Endothelial cell of umbilical vein (primary cell): ENCODE measurements at regions not wholly inside any gene's neighbourhood (a gene's known extent, or its start where the extent isn't known, plus 50 kb on each side); places are given as distances from the start of the nearest gene placed in this dataset.

ENCODE experiments used
- BruUV-seq: library from RNA; stranded (reverse); fragments of 400-500 nt; replicated peaks from 2 replicates; lab custom pipeline; 2021; lab: Mats Ljungman, UMichigan
- CTCF ChIA-PET: fragments of 300-600, 350-600 bp; sonication (Branson Sonifier 250); formaldehyde crosslinking; loops from one replicate; lab custom pipeline; 2021; ENCODE audit warnings: antibody characterized with exemption, inconsistent platforms; lab: Charles Lee
- POLR2A ChIA-PET: fragments of 300-600, 350-600 bp; sonication (Branson Sonifier 250); formaldehyde crosslinking; loops from one replicate; lab custom pipeline; 2021; ENCODE audit warnings: antibody characterized with exemption, inconsistent platforms; lab: Charles Lee
- DNase-seq: peaks from one replicate; pipeline ENCODE4 v3.0.0-alpha.2; 2011; ENCODE audit warnings: low read depth, low spot score
- FAIRE-seq: peaks from 2 replicates; lab custom pipeline; 2011; peaks lifted over from hg19 to GRCh38; lab: Jason Lieb, UNC
- H2AFZ ChIP-seq: 2 replicates; pipeline ENCODE4 v1.6.0; 2012; ENCODE audit warnings: low read depth, low read length, control low read depth, inconsistent platforms
- H3K27ac ChIP-seq: 2 replicates; pipeline ENCODE4 v1.5.1; 2011; ENCODE audit warnings: low read depth, mild to moderate bottlenecking, control low read depth, low read length, moderate library complexity; ENCODE audit not compliant: insufficient read depth
- H3K27me3 ChIP-seq, 2 experiments: 2 replicates each; pipeline versions ENCODE4 v1.6.0 to v1.6.1; 2011; ENCODE audit warnings: low read length in 2 of 2, mixed read lengths in 1 of 2; ENCODE audit not compliant: control insufficient read depth in 2 of 2, insufficient read depth in 2 of 2
- H3K36me3 ChIP-seq, 2 experiments: 2 replicates in 1 of 2; 3 replicates in 1 of 2; pipeline ENCODE4 v1.5.1; 2011; ENCODE audit warnings: low read length in 2 of 2, mild to moderate bottlenecking in 1 of 2, moderate library complexity in 1 of 2; ENCODE audit not compliant: control insufficient read depth in 2 of 2, insufficient read depth in 2 of 2; ENCODE audit errors: extremely low read depth in 1 of 2
- H3K4me1 ChIP-seq: 3 replicates; pipeline ENCODE4 v1.5.1; 2011; ENCODE audit warnings: mild to moderate bottlenecking, low read length; ENCODE audit not compliant: control insufficient read depth, insufficient read depth; ENCODE audit errors: extremely low read depth
- H3K4me2 ChIP-seq: 2 replicates; pipeline ENCODE4 v1.6.1; 2011; ENCODE audit warnings: low read length, control low read depth, mixed read lengths; ENCODE audit not compliant: insufficient read depth
- H3K4me3 ChIP-seq, 3 experiments: fragments of 200-600 bp in 1 of 3; sonication (generic), shearing (Covaris generic) in 1 of 3; replicated peaks in 1 of 3; 2 replicates each; pipeline ENCODE4 v1.5.1; 2011 to 2016; ENCODE audit warnings: control low read depth in 3 of 3, low read length in 3 of 3, mild to moderate bottlenecking in 2 of 3, inconsistent platforms in 1 of 3, low read depth in 1 of 3, moderate library complexity in 1 of 3; ENCODE audit not compliant: insufficient read depth in 1 of 3
- H3K79me2 ChIP-seq: 2 replicates; pipeline ENCODE4 v1.6.0; 2012; ENCODE audit warnings: low read length, inconsistent platforms; ENCODE audit not compliant: control insufficient read depth, insufficient read depth
- H3K9ac ChIP-seq: replicated peaks from 2 replicates; pipeline ENCODE3; 2011; ENCODE audit warnings: low read length, control low read depth; ENCODE audit not compliant: insufficient read depth; ENCODE audit errors: extremely low read depth
- H3K9me1 ChIP-seq: replicated peaks from 3 replicates; pipeline ENCODE4 v1.6.0; 2011; ENCODE audit warnings: mild to moderate bottlenecking, low read length; ENCODE audit not compliant: control insufficient read depth, insufficient read depth; ENCODE audit errors: extremely low read depth
- H3K9me3 ChIP-seq: replicated peaks from 2 replicates; pipeline ENCODE4 v1.5.1; 2012; ENCODE audit warnings: low read length, inconsistent platforms; ENCODE audit not compliant: control insufficient read depth, insufficient read depth
- H4K20me1 ChIP-seq: replicated peaks from 2 replicates; pipeline ENCODE3; 2011; ENCODE audit warnings: mild to moderate bottlenecking, low read length; ENCODE audit not compliant: control insufficient read depth, insufficient read depth; ENCODE audit errors: extremely low read depth
- EZH2 ChIP-seq: IDR thresholded peaks from 2 replicates; pipeline ENCODE4 v1.6.1; 2012; ENCODE audit warnings: borderline replicate concordance, low read depth, mild to moderate bottlenecking, moderate library complexity, low read length, inconsistent platforms; ENCODE audit not compliant: severe bottlenecking
- FOS ChIP-seq: IDR thresholded peaks from 2 replicates; pipeline ENCODE4 v1.6.1; 2011; ENCODE audit warnings: mild to moderate bottlenecking, low read length, moderate library complexity, borderline replicate concordance; ENCODE audit not compliant: insufficient read depth
- GATA2 ChIP-seq: IDR thresholded peaks from 2 replicates; pipeline ENCODE4 v1.7.0; 2011; ENCODE audit warnings: low read depth, mild to moderate bottlenecking, moderate library complexity, mixed read lengths, low read length; ENCODE audit not compliant: insufficient read length, insufficient read depth
- JUN ChIP-seq: IDR thresholded peaks from 2 replicates; pipeline ENCODE4 v1.6.1; 2011; ENCODE audit warnings: borderline replicate concordance, low read depth; ENCODE audit not compliant: insufficient read length, insufficient read depth
- MYC ChIP-seq: IDR thresholded peaks from one replicate; pipeline ENCODE4 v1.6.1; 2011; ENCODE audit warnings: mild to moderate bottlenecking, low read depth, low read length
- POLR2A ChIP-seq: IDR thresholded peaks from 2 replicates; pipeline ENCODE4 v1.6.1; 2012; ENCODE audit warnings: low read depth, mild to moderate bottlenecking, control low read depth, low read length
- POLR2AphosphoS5 ChIP-seq: IDR thresholded peaks from 2 replicates; pipeline ENCODE4 v1.6.1; 2012; ENCODE audit warnings: low read depth, mild to moderate bottlenecking, control low read depth, low read length, moderate library complexity; ENCODE audit not compliant: insufficient read depth
- dilution Hi-C: fragments of 300-500 bp; cut with MboI; formaldehyde crosslinking; loops from one replicate; pipeline ENCODE4 v1.15.0; 2019; ENCODE audit warnings: low sequenced_read_pairs; ENCODE audit not compliant: extremely low pct_ligation_motif_present
- intact Hi-C: fragments of 100-400 bp; cut with micrococcal nuclease; formaldehyde crosslinking; loops from one replicate; pipeline ENCODE4 v1.10.0; 2022
- TF ChIP-seq, protein P1 (sequence below), 2 donors: IDR thresholded peaks; 1 replicate in 1 of 2; 2 replicates in 1 of 2; pipeline ENCODE4 v1.5.1; 2011; ENCODE audit warnings: low read length in 2 of 2, mild to moderate bottlenecking in 2 of 2, moderate library complexity in 2 of 2, control low read depth in 1 of 2, inconsistent platforms in 1 of 2, low read depth in 1 of 2; ENCODE audit not compliant: insufficient read depth in 1 of 2; ENCODE audit errors: extremely low read depth in 1 of 2
- TF ChIP-seq, protein P2 (sequence below): IDR thresholded peaks from 2 replicates; pipeline ENCODE4 v1.6.1; 2011; ENCODE audit not compliant: insufficient read depth, insufficient read length

DNA sequence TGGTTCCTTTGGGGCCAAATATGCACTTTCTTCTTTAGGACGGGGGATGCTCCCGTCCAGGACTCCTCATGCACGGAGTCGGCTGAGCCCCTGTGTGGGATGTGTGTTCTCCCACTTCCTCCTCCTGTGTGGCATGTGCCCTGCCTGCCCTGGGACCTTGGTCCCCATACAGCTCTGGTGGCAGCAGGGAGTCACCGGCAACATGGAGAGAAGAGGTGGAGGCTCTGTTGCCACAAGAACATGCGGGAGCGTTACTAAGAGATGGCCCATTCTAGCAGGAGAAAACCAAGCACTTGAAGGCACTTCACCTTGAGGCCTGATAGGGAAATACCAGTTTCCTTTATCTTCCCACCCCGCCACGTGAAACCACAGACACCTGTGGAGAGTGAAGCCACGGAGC lies 98.0 kb downstream of the DDX1 start:
- no TSS peak for BruUV-seq
- intact Hi-C loops = no loop called here
- Histone ChIP-seq H4K20me1 (no peaks in the 10 kb centered on the region), H3K36me3 (no peaks in the 10 kb centered on the region), H3K27ac (no peak overlapping the region), H3K4me2 (no peak overlapping the region), H3K4me1 (no peaks in the 10 kb centered on the region), H3K9ac (no peak overlapping the region), H2AFZ (no peak overlapping the region), H3K27me3 (peaks cover 8% of the 10 kb centered on the region in 2 experiments), H3K79me2 (no peaks in the 10 kb centered on the region), H3K4me3 (no peak overlapping the region), H3K9me1 (no peaks in the 10 kb centered on the region), H3K9me3 (no peaks in the 10 kb centered on the region)
- CTCF ChIA-PET = no interaction called here
- DNase-seq (no peak), FAIRE-seq (no peak)
- TF ChIP-seq JUN (no peak), EZH2 (no peak), GATA2 (no peak), POLR2AphosphoS5 (no peak), POLR2A (no peak), FOS (no peak), MYC (no peak)
- TF ChIP-seq, protein P1, sequence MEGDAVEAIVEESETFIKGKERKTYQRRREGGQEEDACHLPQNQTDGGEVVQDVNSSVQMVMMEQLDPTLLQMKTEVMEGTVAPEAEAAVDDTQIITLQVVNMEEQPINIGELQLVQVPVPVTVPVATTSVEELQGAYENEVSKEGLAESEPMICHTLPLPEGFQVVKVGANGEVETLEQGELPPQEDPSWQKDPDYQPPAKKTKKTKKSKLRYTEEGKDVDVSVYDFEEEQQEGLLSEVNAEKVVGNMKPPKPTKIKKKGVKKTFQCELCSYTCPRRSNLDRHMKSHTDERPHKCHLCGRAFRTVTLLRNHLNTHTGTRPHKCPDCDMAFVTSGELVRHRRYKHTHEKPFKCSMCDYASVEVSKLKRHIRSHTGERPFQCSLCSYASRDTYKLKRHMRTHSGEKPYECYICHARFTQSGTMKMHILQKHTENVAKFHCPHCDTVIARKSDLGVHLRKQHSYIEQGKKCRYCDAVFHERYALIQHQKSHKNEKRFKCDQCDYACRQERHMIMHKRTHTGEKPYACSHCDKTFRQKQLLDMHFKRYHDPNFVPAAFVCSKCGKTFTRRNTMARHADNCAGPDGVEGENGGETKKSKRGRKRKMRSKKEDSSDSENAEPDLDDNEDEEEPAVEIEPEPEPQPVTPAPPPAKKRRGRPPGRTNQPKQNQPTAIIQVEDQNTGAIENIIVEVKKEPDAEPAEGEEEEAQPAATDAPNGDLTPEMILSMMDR (IDR thresholded peaks at IDR 0.05; ENCODE audit: extremely low read depth in 1 of 2, insufficient read depth in 1 of 2, low read depth in 1 of 2, low read length in 2 of 2) = no peak
- TF ChIP-seq, protein P2, sequence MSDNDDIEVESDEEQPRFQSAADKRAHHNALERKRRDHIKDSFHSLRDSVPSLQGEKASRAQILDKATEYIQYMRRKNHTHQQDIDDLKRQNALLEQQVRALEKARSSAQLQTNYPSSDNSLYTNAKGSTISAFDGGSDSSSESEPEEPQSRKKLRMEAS = no peak
- POLR2A ChIA-PET = no interaction called here
- dilution Hi-C loops = no loop called here
